Prostate gland (tissue), 2 donors: ENCODE measurements at regions not wholly inside any gene's neighbourhood (a gene's known extent, or its start where the extent isn't known, plus 50 kb on each side); places are given as distances from the start of the nearest gene placed in this dataset.

Experiments
- DNase-seq: peaks from one replicate; pipeline ENCODE4 v3.0.0-alpha.2; 2019; ENCODE audit warnings: low spot score
- H3K27ac ChIP-seq, 2 donors: fragments of 200-600 bp; sonication (generic); 2 replicates each; pipeline ENCODE4 v1.5.1; 2017 to 2019
- H3K27me3 ChIP-seq: fragments of 200-600 bp; sonication (generic); replicated peaks from 2 replicates; pipeline ENCODE4 v1.5.1; 2019; ENCODE audit not compliant: insufficient read depth
- H3K36me3 ChIP-seq, 2 donors: fragments of 200-600 bp; sonication (generic); 1 replicate in 1 of 2; 2 replicates in 1 of 2; pipeline versions ENCODE4 v1.5.1 to v1.8.1; 2017 to 2019
- H3K4me1 ChIP-seq: fragments of 200-600 bp; sonication (generic); replicated peaks from 2 replicates; pipeline ENCODE4 v1.5.1; 2019
- H3K4me3 ChIP-seq, 2 donors: fragments of 200-600 bp; sonication (generic); 2 replicates each; pipeline ENCODE4 v1.5.1; 2017 to 2019
- H3K9me3 ChIP-seq: fragments of 200-600 bp; sonication (generic); 2 replicates; pipeline ENCODE4 v1.5.1; 2017
- POLR2A ChIP-seq: fragments of 450-650 bp; IDR thresholded peaks from one replicate; pipeline ENCODE4 v1.6.1; 2016; ENCODE audit warnings: antibody characterized with exemption, mild to moderate bottlenecking
- POLR2AphosphoS5 ChIP-seq: sonication (generic); formaldehyde crosslinking; IDR thresholded peaks from one replicate; pipeline ENCODE4 v1.6.1; 2017; ENCODE audit warnings: antibody characterized with exemption
- WGBS: methylation state at CpG from one replicate; pipeline ENCODE4 v1.1.5; 2018; 5-methylcytosine and 5-hydroxymethylcytosine counted together
- intact Hi-C: fragments of 100-400 bp; cut with DNase I; formaldehyde crosslinking; loops from one replicate; pipeline ENCODE4 v1.14.2; 2022
- TF ChIP-seq, protein P1 (sequence below), 4 experiments: fragments of 200-600 bp in 2 of 4; fragments of 450-650 bp in 2 of 4; sonication (generic) in 2 of 4; IDR thresholded peaks; 1 replicate in 3 of 4; 2 replicates in 1 of 4; pipeline ENCODE4 v1.5.1; 2016 to 2019; ENCODE audit warnings: antibody characterized with exemption in 4 of 4, mild to moderate bottlenecking in 2 of 4, moderate library complexity in 2 of 4

DNA sequence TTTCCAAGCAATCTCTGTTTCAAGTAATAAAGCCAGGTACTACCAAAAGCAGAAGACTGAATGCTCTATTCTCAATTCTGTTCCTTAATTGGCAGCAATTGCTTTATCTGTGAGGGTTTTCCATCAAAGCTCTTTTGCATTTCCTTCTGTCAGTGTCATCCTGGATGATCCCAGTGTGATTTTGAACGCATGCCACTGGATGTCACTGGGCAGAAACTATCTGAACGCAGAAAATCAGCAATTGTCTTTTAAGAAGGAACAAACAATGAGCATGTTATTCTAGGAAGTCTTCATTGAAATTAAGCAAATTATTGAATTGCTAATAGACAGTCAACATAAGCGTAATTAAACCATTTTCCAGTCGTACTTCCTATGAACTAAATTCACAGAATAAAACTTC is 259.0 kb upstream of the REG3G start:
- H3K36me3 ChIP-seq: no peaks in the 10 kb centered on the region
- no peak for DNase-seq
- 80% methylated on average over 4 of the region's 4 CpGs for WGBS

DNA sequence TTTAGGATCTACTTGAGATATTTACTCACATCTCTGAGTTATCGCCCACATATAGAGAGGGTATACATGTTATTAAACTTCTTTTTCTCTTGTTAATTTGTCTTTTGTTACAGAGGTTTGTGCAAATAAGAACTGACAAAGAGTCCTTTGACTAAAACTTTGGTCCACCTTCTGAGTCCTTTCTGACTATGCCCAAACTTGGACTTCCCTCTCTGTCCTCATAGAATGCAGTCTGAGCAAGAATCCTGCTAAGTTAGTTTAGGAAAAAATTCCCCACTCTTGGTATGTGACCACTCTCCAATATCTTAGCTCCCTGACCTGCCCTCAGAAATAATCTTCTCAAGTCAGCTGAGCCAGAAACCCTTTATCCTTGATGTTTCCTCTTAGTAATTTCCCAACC is 257.5 kb upstream of the REG3G start:
- H3K36me3 ChIP-seq: no peaks in the 10 kb centered on the region
- H3K9me3 ChIP-seq: no peaks in the 10 kb centered on the region
- no peak overlapping the region for H3K27ac ChIP-seq
- H3K27me3 ChIP-seq: no peaks in the 10 kb centered on the region
- DNase-seq: no peak
- 41% methylated on average over 1 of the region's 1 CpG for WGBS
- intact Hi-C loops: no loop called here
- H3K4me3 ChIP-seq: no peak overlapping the region
- H3K4me1 ChIP-seq: no peaks in the 10 kb centered on the region
- TF ChIP-seq, protein P1, sequence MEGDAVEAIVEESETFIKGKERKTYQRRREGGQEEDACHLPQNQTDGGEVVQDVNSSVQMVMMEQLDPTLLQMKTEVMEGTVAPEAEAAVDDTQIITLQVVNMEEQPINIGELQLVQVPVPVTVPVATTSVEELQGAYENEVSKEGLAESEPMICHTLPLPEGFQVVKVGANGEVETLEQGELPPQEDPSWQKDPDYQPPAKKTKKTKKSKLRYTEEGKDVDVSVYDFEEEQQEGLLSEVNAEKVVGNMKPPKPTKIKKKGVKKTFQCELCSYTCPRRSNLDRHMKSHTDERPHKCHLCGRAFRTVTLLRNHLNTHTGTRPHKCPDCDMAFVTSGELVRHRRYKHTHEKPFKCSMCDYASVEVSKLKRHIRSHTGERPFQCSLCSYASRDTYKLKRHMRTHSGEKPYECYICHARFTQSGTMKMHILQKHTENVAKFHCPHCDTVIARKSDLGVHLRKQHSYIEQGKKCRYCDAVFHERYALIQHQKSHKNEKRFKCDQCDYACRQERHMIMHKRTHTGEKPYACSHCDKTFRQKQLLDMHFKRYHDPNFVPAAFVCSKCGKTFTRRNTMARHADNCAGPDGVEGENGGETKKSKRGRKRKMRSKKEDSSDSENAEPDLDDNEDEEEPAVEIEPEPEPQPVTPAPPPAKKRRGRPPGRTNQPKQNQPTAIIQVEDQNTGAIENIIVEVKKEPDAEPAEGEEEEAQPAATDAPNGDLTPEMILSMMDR (IDR thresholded peaks at IDR 0.05): no peak
- TF ChIP-seq POLR2A: no peak
- TF ChIP-seq POLR2AphosphoS5: no peak

More for the DNA sequence above, 259.0 kb upstream of the REG3G start:
- intact Hi-C loops: no loop called here
- TF ChIP-seq, protein P1 (IDR thresholded peaks at IDR 0.05): no peak
- TF ChIP-seq POLR2AphosphoS5 (no peak), POLR2A (no peak)
- H3K27ac ChIP-seq: no peak overlapping the region
- no peaks in the 10 kb centered on the region for H3K27me3 ChIP-seq
- H3K4me1 ChIP-seq: no peaks in the 10 kb centered on the region
- no peaks in the 10 kb centered on the region for H3K9me3 ChIP-seq
- H3K4me3 ChIP-seq: no peak overlapping the region

DNA sequence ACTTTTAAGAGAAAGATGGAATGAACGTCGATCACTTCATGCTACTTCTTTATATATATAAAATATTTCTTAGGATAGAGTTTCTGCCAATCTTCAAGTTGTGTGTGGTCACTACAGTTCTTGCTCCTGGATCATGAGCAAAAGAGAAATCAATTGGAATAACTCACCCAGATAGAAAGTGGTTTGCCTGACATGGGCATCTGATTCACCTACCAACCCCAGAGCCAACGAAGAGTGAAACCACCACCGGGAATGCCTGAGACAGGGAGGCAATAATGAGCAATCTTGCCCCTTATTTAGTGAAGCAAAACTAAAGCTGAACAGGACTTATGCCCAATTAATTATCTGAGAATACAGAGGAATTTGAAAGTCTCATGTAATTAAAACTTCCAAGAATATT is 250.2 kb upstream of the REG3G start:
- no peak for DNase-seq
- Histone ChIP-seq H3K9me3 (no peaks in the 10 kb centered on the region), H3K4me1 (no peaks in the 10 kb centered on the region), H3K27me3 (no peaks in the 10 kb centered on the region), H3K27ac (no peak overlapping the region), H3K4me3 (no peak overlapping the region), H3K36me3 (no peaks in the 10 kb centered on the region)
- over 99% methylated on average over 4 of the region's 4 CpGs for WGBS
- intact Hi-C loops: no loop called here
- TF ChIP-seq POLR2AphosphoS5 (no peak), POLR2A (no peak)
- TF ChIP-seq, protein P1 (IDR thresholded peaks at IDR 0.05): no peak

DNA sequence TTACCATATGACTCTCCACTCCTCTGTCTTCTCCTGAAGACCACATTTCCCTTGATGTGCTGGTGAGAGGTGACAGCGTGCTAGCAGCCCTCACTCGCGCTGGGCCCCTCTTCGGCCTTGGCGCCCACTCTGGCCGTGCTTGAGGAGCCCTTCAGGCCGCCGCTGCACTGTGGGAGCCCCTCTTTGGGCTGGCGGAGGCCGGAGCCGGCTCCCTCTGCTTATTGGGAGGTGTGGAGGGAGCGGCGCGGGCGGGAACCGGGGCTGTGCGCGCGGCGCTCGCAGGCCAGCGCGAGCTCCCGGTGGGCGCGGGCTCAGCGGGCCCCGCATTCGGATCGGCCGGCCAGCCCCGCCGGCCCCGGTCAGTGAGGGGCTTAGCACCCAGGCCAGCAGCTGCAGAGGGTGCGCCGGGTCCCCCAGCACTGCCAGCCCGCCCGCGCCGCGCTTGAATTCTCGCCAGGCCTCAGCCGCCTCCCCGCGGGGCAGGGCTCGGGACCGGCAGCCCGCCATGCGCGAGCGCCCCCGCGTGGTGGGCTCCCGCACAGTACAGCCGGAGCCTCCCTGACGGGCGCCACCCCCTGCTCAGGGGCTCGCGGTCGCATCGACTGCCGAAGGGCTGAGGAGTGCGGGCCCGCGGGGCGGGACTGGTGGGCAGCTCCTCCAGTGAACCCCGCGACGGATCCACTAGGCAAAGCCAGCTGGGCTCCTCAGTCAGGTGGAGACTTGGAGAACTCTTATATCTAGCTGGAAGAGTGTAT is 246.6 kb upstream of the REG3G start:
- H3K27me3 ChIP-seq: no peaks in the 10 kb centered on the region
- 96% methylated on average over 41 of the region's 69 CpGs for WGBS
- intact Hi-C loops: no loop called here
- TF ChIP-seq POLR2A: no peak
- no peak for TF ChIP-seq POLR2AphosphoS5
- TF ChIP-seq, protein P1 (IDR thresholded peaks at IDR 0.05): no peak
- DNase-seq: no peak
- H3K4me3 ChIP-seq: no peak overlapping the region
- no peaks in the 10 kb centered on the region for H3K36me3 ChIP-seq
- H3K27ac ChIP-seq: no peak overlapping the region
- H3K9me3 ChIP-seq: no peaks in the 10 kb centered on the region
- no peaks in the 10 kb centered on the region for H3K4me1 ChIP-seq

DNA sequence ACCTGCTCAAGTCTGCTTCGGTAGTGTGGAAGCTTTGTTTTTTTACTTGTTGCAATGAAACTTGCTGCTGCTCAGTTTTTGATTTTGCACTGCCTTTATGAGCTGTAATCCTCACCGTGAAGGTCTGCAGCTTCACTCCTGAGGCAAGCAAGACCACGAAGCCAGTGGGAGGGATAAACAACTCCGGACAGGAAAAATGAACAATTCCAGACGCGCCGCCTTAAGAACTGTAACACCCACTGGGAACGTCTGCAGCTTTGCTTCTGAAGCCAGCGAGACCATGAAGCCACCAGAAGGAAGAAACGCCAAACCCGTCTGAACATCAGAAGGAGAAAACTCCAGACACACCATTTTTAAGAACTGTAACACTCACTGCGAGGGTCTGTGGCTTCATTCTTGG is 245.7 kb upstream of the REG3G start:
- TF ChIP-seq POLR2AphosphoS5: no peak
- TF ChIP-seq, protein P1 (IDR thresholded peaks at IDR 0.05): no peak
- no peak for TF ChIP-seq POLR2A
- Histone ChIP-seq H3K36me3 (no peaks in the 10 kb centered on the region), H3K9me3 (no peaks in the 10 kb centered on the region), H3K4me3 (no peak overlapping the region), H3K27ac (no peak overlapping the region), H3K27me3 (no peaks in the 10 kb centered on the region), H3K4me1 (no peaks in the 10 kb centered on the region)
- intact Hi-C loops: no loop called here
- DNase-seq: no peak
- WGBS: 50% methylated on average over 12 of the region's 12 CpGs
